ENCODE measurements at regions not wholly inside any gene's neighbourhood (a gene's known extent, or its start where the extent isn't known, plus 50 kb on each side); places are given as distances from the start of the nearest gene placed in this dataset.

DNA sequence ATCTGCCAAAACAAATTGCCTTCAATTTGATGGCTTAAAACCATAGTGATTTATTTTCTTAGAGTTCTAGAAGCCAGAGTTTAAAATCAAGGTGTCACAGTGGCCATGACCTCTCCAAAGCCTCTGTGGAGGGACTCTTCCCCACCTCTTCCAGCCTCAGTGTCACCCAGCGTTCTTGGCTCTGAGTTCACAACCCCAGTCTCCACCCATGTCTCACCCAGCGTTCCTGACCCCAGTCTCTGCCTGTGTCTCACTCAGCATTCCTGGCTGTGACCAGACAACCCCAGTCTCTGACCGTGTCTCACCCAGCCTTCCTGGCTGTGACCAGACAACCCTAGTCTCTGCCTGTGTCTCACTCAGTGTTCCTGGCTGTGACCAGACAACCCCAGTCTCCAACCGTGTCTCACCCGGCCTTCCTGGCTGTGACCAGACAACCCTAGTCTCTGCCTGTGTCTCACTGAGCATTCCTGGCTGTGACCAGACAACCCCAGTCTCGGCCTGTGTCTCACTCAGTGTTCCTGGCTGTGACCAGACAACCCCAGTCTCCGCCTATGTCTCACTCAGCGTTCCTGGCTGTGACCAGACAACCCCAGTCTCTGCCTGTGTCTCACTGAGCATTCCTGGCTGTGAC, 299.3 kb downstream of the GALR1 start:
- Histone ChIP-seq H3K27me3 (ENCODE audit: control insufficient read depth, low read length) (no peaks in the 10 kb centered on the region), H3K4me1 (ENCODE audit: control insufficient read depth, low read length) (no peaks in the 10 kb centered on the region), H3K9me3 (ENCODE audit: control insufficient read depth, insufficient read depth, low read length) (no peaks in the 10 kb centered on the region), H4K20me1 (ENCODE audit: control insufficient read depth, insufficient read depth, low read depth, low read length) (no peaks in the 10 kb centered on the region), H3K4me3 (ENCODE audit: low read length) (no peak overlapping the region), H3K9me2 (replicated peaks; ENCODE audit: control insufficient read depth, low read length) (no peaks in the 10 kb centered on the region), H3F3A (ENCODE audit: control insufficient read depth, insufficient read depth) (no peaks in the 10 kb centered on the region), H3K79me2 (ENCODE audit: control insufficient read depth, low read length) (no peaks in the 10 kb centered on the region), H3K4me2 (ENCODE audit: low read length) (no peak overlapping the region), H3K36me3 (ENCODE audit: control insufficient read depth, low read length) (no peaks in the 10 kb centered on the region), H3K27ac (ENCODE audit: low read depth, low read length) (no peak overlapping the region)
- no peak for TF ChIP-seq EZH2phosphoT487 (IDR thresholded peaks at IDR 0.05; ENCODE audit: borderline replicate concordance, low read length)
- TF ChIP-seq, protein P1, sequence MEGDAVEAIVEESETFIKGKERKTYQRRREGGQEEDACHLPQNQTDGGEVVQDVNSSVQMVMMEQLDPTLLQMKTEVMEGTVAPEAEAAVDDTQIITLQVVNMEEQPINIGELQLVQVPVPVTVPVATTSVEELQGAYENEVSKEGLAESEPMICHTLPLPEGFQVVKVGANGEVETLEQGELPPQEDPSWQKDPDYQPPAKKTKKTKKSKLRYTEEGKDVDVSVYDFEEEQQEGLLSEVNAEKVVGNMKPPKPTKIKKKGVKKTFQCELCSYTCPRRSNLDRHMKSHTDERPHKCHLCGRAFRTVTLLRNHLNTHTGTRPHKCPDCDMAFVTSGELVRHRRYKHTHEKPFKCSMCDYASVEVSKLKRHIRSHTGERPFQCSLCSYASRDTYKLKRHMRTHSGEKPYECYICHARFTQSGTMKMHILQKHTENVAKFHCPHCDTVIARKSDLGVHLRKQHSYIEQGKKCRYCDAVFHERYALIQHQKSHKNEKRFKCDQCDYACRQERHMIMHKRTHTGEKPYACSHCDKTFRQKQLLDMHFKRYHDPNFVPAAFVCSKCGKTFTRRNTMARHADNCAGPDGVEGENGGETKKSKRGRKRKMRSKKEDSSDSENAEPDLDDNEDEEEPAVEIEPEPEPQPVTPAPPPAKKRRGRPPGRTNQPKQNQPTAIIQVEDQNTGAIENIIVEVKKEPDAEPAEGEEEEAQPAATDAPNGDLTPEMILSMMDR (IDR thresholded peaks at IDR 0.05; ENCODE audit: low read depth, low read length, poor library complexity, severe bottlenecking) = no peak

DNA sequence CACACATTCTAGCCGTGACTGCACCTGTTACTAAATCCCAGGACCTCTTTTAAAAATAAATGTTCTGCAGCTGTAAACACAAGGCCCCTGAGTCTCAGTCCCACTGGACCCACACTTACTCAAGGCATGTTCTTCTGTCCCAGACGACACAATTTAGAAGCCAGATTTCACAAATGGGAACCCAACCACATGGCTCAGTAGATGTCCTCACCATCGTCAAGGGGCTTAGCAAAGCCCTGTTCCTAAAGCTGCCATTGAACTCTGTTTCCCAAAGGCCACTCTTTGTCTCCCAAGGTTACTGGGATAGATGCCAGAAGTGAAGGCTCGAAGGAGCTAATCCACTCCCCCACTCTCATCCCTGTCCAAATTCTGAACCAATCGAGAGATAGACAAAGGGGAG, 301.0 kb downstream of the GALR1 start:
- H3K9me2 ChIP-seq (replicated peaks; ENCODE audit: control insufficient read depth, low read length) = no peaks in the 10 kb centered on the region

DNA sequence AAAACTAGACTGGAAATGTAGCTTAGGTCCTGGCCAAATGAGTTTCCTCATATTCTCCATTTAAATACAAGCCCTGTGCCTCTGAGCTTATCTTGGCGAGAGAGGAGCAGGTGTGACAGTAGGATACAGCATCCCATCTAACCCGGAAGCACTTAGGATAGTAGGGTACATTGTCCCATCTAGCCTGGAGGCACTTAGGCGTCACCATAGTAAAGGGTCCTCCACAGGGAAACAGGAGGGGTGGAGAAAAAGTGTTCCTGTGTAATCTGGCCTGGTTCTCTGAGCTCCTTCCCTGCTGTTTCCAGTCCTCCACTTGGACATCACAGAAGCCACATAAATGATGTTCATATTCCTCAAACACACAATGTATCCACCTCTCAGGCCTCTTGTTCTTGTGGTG, 301.4 kb downstream of the GALR1 start:
- no peak overlapping the region for H3K4me3 ChIP-seq (ENCODE audit: low read length)
- H3K27me3 ChIP-seq (ENCODE audit: control insufficient read depth, low read length) = no peaks in the 10 kb centered on the region
- no peaks in the 10 kb centered on the region for H3K79me2 ChIP-seq (ENCODE audit: control insufficient read depth, low read length)
- no peaks in the 10 kb centered on the region for H3K9me3 ChIP-seq (ENCODE audit: control insufficient read depth, insufficient read depth, low read length)
- no peaks in the 10 kb centered on the region for H3K36me3 ChIP-seq (ENCODE audit: control insufficient read depth, low read length)
- H3K4me1 ChIP-seq (ENCODE audit: control insufficient read depth, low read length) = no peaks in the 10 kb centered on the region
- no peaks in the 10 kb centered on the region for H4K20me1 ChIP-seq (ENCODE audit: control insufficient read depth, insufficient read depth, low read depth, low read length)
- no peaks in the 10 kb centered on the region for H3K9me2 ChIP-seq (replicated peaks; ENCODE audit: control insufficient read depth, low read length)
- H3K27ac ChIP-seq (ENCODE audit: low read depth, low read length) = no peak overlapping the region
- TF ChIP-seq, protein P1 (IDR thresholded peaks at IDR 0.05; ENCODE audit: low read depth, low read length, poor library complexity, severe bottlenecking) = no peak
- no peak for TF ChIP-seq EZH2phosphoT487 (IDR thresholded peaks at IDR 0.05; ENCODE audit: borderline replicate concordance, low read length)
- no peak overlapping the region for H3K4me2 ChIP-seq (ENCODE audit: low read length)
- no peaks in the 10 kb centered on the region for H3F3A ChIP-seq (ENCODE audit: control insufficient read depth, insufficient read depth)

More for the DNA sequence above, 301.0 kb downstream of the GALR1 start:
- TF ChIP-seq, protein P1 (IDR thresholded peaks at IDR 0.05; ENCODE audit: low read depth, low read length, poor library complexity, severe bottlenecking) = no peak
- Histone ChIP-seq H3K4me3 (ENCODE audit: low read length) (no peak overlapping the region), H3K4me1 (ENCODE audit: control insufficient read depth, low read length) (no peaks in the 10 kb centered on the region), H3K4me2 (ENCODE audit: low read length) (no peak overlapping the region), H3K27ac (ENCODE audit: low read depth, low read length) (no peak overlapping the region), H3K79me2 (ENCODE audit: control insufficient read depth, low read length) (no peaks in the 10 kb centered on the region), H3F3A (ENCODE audit: control insufficient read depth, insufficient read depth) (no peaks in the 10 kb centered on the region), H3K27me3 (ENCODE audit: control insufficient read depth, low read length) (no peaks in the 10 kb centered on the region), H3K36me3 (ENCODE audit: control insufficient read depth, low read length) (no peaks in the 10 kb centered on the region), H3K9me3 (ENCODE audit: control insufficient read depth, insufficient read depth, low read length) (no peaks in the 10 kb centered on the region), H4K20me1 (ENCODE audit: control insufficient read depth, insufficient read depth, low read depth, low read length) (no peaks in the 10 kb centered on the region)
